HEK293 (cell line): ENCODE measurements at regions not wholly inside any gene's neighbourhood (a gene's known extent, or its start where the extent isn't known, plus 50 kb on each side); places are given as distances from the start of the nearest gene placed in this dataset.
"Not testable (repeated sequence)": the region's sequence is repeated elsewhere in the genome, so short reads cannot be mapped to it uniquely, and the experiment has no call there.

Source experiments
- KLF16 ChIP-seq: fragments of 450-650 bp; formaldehyde crosslinking; IDR thresholded peaks from 2 replicates; pipeline ENCODE4 v1.5.1; 2017; ENCODE audit warnings: missing biosample characterization, missing genetic modification characterization
- PRDM1 ChIP-seq: fragments of 450-650 bp; formaldehyde crosslinking; IDR thresholded peaks from 2 replicates; pipeline ENCODE4; 2016; ENCODE audit warnings: missing biosample characterization, missing genetic modification characterization
- ZNF274 ChIP-seq, 2 experiments: fragments of 200-500 bp in 1 of 2; fragments of 450-650 bp in 1 of 2; sonication (Bioruptor generic) in 1 of 2; formaldehyde crosslinking in 1 of 2; IDR thresholded peaks; 2 replicates each; pipeline versions ENCODE4 v1.5.1 to v1.6.1; 2014 to 2016; ENCODE audit warnings: borderline replicate concordance in 1 of 2, inconsistent platforms in 1 of 2, low read length in 1 of 2, missing biosample characterization in 1 of 2, missing genetic modification characterization in 1 of 2
- ZNF302 ChIP-seq: fragments of 450-650 bp; formaldehyde crosslinking; IDR thresholded peaks from 2 replicates; pipeline ENCODE4 v1.5.1; 2016; ENCODE audit warnings: missing biosample characterization, missing genetic modification characterization, low read depth
- ZNF529 ChIP-seq: fragments of 450-650 bp; formaldehyde crosslinking; IDR thresholded peaks from 2 replicates; pipeline ENCODE4 v1.5.1; 2017; ENCODE audit warnings: missing genetic modification characterization, missing biosample characterization; ENCODE audit not compliant: insufficient replicate concordance
- ZSCAN30 ChIP-seq: fragments of 450-650 bp; IDR thresholded peaks from 2 replicates; pipeline ENCODE4 v1.5.1; 2018; ENCODE audit warnings: missing biosample characterization, mild to moderate bottlenecking, missing genetic modification characterization, moderate library complexity
- TF ChIP-seq, protein P1 (sequence below): fragments of 450-650 bp; formaldehyde crosslinking; IDR thresholded peaks from 2 replicates; pipeline ENCODE4 v1.5.1; 2016; ENCODE audit warnings: missing biosample characterization, missing genetic modification characterization
- TF ChIP-seq, protein P2 (sequence below): fragments of 450-650 bp; formaldehyde crosslinking; IDR thresholded peaks from 2 replicates; pipeline ENCODE4 v1.5.1; 2017; ENCODE audit warnings: missing biosample characterization, missing genetic modification characterization
- TF ChIP-seq, protein P3 (sequence below): fragments of 450-650 bp; formaldehyde crosslinking; IDR thresholded peaks from 2 replicates; pipeline ENCODE4 v1.5.1; 2016; ENCODE audit warnings: missing biosample characterization, missing genetic modification characterization
- TF ChIP-seq, protein P4 (sequence below): fragments of 450-650 bp; formaldehyde crosslinking; IDR thresholded peaks from 2 replicates; pipeline ENCODE4 v1.5.1; 2016; ENCODE audit warnings: missing biosample characterization, missing genetic modification characterization
- TF ChIP-seq, protein P5 (sequence below): fragments of 450-650 bp; formaldehyde crosslinking; IDR thresholded peaks from 2 replicates; pipeline ENCODE4 v1.5.1; 2016; ENCODE audit warnings: missing biosample characterization, missing genetic modification characterization

DNA sequence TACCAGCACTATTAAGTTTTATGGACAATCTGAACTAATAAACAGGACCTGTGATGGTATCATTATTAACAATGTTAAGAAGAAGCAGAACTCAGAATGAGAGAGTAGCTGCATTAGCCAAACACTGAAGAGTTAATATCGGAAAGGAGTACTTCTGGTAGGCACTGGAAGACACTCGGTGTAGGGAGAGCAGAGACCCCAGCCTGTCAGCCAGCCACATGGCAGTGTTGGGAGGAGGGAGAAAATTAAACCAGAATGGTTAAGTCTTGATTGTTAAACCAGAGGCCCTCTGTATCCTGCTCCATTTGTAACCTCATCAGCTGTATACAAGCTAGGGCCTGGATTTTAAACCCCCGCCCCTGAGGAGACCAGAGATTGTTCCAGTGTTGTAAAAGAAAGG is 263.3 kb downstream of the SRGAP2C start:
- not testable (repeated sequence) for TF ChIP-seq KLF16 (tag by site-specific recombination); ZNF302 (tag by site-specific recombination); ZNF529; PRDM1 (tag by site-specific recombination); ZNF274 (IDR thresholded peaks at IDR 0.05; ENCODE audit: low read length); ZNF274 (tag by site-specific recombination; IDR thresholded peaks at IDR 0.05; ENCODE audit: borderline replicate concordance); ZSCAN30
- TF ChIP-seq, protein P1, sequence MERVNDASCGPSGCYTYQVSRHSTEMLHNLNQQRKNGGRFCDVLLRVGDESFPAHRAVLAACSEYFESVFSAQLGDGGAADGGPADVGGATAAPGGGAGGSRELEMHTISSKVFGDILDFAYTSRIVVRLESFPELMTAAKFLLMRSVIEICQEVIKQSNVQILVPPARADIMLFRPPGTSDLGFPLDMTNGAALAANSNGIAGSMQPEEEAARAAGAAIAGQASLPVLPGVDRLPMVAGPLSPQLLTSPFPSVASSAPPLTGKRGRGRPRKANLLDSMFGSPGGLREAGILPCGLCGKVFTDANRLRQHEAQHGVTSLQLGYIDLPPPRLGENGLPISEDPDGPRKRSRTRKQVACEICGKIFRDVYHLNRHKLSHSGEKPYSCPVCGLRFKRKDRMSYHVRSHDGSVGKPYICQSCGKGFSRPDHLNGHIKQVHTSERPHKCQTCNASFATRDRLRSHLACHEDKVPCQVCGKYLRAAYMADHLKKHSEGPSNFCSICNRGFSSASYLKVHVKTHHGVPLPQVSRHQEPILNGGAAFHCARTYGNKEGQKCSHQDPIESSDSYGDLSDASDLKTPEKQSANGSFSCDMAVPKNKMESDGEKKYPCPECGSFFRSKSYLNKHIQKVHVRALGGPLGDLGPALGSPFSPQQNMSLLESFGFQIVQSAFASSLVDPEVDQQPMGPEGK (tag by site-specific recombination) = not testable (repeated sequence)
- TF ChIP-seq, protein P2, sequence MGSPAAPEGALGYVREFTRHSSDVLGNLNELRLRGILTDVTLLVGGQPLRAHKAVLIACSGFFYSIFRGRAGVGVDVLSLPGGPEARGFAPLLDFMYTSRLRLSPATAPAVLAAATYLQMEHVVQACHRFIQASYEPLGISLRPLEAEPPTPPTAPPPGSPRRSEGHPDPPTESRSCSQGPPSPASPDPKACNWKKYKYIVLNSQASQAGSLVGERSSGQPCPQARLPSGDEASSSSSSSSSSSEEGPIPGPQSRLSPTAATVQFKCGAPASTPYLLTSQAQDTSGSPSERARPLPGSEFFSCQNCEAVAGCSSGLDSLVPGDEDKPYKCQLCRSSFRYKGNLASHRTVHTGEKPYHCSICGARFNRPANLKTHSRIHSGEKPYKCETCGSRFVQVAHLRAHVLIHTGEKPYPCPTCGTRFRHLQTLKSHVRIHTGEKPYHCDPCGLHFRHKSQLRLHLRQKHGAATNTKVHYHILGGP (tag by site-specific recombination) = not testable (repeated sequence)
- TF ChIP-seq, protein P3, sequence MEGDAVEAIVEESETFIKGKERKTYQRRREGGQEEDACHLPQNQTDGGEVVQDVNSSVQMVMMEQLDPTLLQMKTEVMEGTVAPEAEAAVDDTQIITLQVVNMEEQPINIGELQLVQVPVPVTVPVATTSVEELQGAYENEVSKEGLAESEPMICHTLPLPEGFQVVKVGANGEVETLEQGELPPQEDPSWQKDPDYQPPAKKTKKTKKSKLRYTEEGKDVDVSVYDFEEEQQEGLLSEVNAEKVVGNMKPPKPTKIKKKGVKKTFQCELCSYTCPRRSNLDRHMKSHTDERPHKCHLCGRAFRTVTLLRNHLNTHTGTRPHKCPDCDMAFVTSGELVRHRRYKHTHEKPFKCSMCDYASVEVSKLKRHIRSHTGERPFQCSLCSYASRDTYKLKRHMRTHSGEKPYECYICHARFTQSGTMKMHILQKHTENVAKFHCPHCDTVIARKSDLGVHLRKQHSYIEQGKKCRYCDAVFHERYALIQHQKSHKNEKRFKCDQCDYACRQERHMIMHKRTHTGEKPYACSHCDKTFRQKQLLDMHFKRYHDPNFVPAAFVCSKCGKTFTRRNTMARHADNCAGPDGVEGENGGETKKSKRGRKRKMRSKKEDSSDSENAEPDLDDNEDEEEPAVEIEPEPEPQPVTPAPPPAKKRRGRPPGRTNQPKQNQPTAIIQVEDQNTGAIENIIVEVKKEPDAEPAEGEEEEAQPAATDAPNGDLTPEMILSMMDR = not testable (repeated sequence)
- TF ChIP-seq, protein P4, sequence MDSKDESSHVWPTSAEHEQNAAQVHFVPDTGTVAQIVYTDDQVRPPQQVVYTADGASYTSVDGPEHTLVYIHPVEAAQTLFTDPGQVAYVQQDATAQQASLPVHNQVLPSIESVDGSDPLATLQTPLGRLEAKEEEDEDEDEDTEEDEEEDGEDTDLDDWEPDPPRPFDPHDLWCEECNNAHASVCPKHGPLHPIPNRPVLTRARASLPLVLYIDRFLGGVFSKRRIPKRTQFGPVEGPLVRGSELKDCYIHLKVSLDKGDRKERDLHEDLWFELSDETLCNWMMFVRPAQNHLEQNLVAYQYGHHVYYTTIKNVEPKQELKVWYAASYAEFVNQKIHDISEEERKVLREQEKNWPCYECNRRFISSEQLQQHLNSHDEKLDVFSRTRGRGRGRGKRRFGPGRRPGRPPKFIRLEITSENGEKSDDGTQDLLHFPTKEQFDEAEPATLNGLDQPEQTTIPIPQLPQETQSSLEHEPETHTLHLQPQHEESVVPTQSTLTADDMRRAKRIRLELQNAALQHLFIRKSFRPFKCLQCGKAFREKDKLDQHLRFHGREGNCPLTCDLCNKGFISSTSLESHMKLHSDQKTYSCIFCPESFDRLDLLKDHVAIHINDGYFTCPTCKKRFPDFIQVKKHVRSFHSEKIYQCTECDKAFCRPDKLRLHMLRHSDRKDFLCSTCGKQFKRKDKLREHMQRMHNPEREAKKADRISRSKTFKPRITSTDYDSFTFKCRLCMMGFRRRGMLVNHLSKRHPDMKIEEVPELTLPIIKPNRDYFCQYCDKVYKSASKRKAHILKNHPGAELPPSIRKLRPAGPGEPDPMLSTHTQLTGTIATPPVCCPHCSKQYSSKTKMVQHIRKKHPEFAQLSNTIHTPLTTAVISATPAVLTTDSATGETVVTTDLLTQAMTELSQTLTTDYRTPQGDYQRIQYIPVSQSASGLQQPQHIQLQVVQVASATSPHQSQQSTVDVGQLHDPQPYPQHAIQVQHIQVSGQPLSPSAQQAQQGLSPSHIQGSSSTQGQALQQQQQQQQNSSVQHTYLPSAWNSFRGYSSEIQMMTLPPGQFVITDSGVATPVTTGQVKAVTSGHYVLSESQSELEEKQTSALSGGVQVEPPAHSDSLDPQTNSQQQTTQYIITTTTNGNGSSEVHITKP (tag by site-specific recombination) = not testable (repeated sequence)
- TF ChIP-seq, protein P5, sequence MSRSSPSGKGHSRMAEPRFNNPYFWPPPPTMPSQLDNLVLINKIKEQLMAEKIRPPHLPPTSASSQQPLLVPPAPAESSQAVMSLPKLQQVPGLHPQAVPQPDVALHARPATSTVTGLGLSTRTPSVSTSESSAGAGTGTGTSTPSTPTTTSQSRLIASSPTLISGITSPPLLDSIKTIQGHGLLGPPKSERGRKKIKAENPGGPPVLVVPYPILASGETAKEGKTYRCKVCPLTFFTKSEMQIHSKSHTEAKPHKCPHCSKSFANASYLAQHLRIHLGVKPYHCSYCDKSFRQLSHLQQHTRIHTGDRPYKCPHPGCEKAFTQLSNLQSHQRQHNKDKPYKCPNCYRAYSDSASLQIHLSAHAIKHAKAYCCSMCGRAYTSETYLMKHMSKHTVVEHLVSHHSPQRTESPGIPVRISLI = not testable (repeated sequence)
